HEK293T (cell line): ENCODE measurements at regions not wholly inside any gene's neighbourhood (a gene's known extent, or its start where the extent isn't known, plus 50 kb on each side); places are given as distances from the start of the nearest gene placed in this dataset.

Experiments used
- BHLHE40 ChIP-seq: fragments of 450-650 bp; IDR thresholded peaks from 2 replicates; pipeline ENCODE4 v1.6.1; 2016; ENCODE audit warnings: mild to moderate bottlenecking, moderate library complexity, borderline replicate concordance
- FOXA1 ChIP-seq: fragments of 450-650 bp; IDR thresholded peaks from 2 replicates; pipeline ENCODE4 v1.6.1; 2016; ENCODE audit warnings: mild to moderate bottlenecking
- FOXK2 ChIP-seq: fragments of 450-650 bp; IDR thresholded peaks from 2 replicates; pipeline ENCODE4 v1.6.1; 2016; ENCODE audit warnings: mild to moderate bottlenecking
- FOXM1 ChIP-seq: fragments of 450-650 bp; IDR thresholded peaks from 2 replicates; pipeline ENCODE4 v1.6.1; 2017; ENCODE audit warnings: mild to moderate bottlenecking, borderline replicate concordance
- SUZ12 ChIP-seq: fragments of 450-650 bp; IDR thresholded peaks from 2 replicates; pipeline ENCODE4 v1.6.1; 2016; ENCODE audit warnings: mild to moderate bottlenecking

- TF ChIP-seq BHLHE40 (no peak), FOXA1 (no peak), FOXM1 (no peak), SUZ12 (no peak), FOXK2 (no peak)
Measured at GRCh38 chr17:77675411-77675810, 283.1 kb upstream of the TNRC6C start.
